Neural cell (in vitro differentiated cells): ENCODE measurements at regions not wholly inside any gene's neighbourhood (a gene's known extent, or its start where the extent isn't known, plus 50 kb on each side); places are given as distances from the start of the nearest gene placed in this dataset.

Experiments used
- H2AFZ ChIP-seq: fragments of 200-600, 300-800 bp; sonication (generic), shearing (Covaris generic); 2 replicates; pipeline ENCODE4 v1.6.0; 2014; ENCODE audit warnings: low read depth, mild to moderate bottlenecking, antibody characterized with exemption, low read length, moderate library complexity
- H3F3A ChIP-seq: fragments of 200-600 bp; shearing (Covaris generic); 2 replicates; pipeline ENCODE4 v1.6.1; 2016; ENCODE audit warnings: mild to moderate bottlenecking, moderate library complexity, mixed read lengths, antibody characterized with exemption, low read length; ENCODE audit not compliant: insufficient read depth, poor library complexity, severe bottlenecking
- H3K27ac ChIP-seq: fragments of 200-600, 300-800 bp; sonication (generic), shearing (Covaris generic); 2 replicates; pipeline ENCODE4 v1.5.1; 2014; ENCODE audit warnings: mild to moderate bottlenecking, low read length, moderate library complexity
- H3K27me3 ChIP-seq: fragments of 300-800, 200-600 bp; sonication (generic), shearing (Covaris generic); 2 replicates; pipeline ENCODE4 v1.6.0; 2014; ENCODE audit warnings: mild to moderate bottlenecking, low read depth, low read length, moderate library complexity; ENCODE audit not compliant: insufficient read depth
- H3K36me3 ChIP-seq: fragments of 300-800, 200-600 bp; sonication (generic), shearing (Covaris generic); 2 replicates; pipeline ENCODE4 v1.5.1; 2014; ENCODE audit warnings: mild to moderate bottlenecking, antibody characterized with exemption, low read length, moderate library complexity; ENCODE audit not compliant: insufficient read depth
- H3K4me2 ChIP-seq: fragments of 300-800, 200-600 bp; sonication (generic), shearing (Covaris generic); 2 replicates; pipeline ENCODE4 v1.6.0; 2014; ENCODE audit warnings: mild to moderate bottlenecking, low read length
- H3K4me3 ChIP-seq: fragments of 300-800, 200-600 bp; sonication (generic), shearing (Covaris generic); 2 replicates; pipeline ENCODE4 v1.5.1; 2014; ENCODE audit warnings: mild to moderate bottlenecking, low read length, moderate library complexity
- H3K79me2 ChIP-seq: fragments of 200-600 bp; shearing (Covaris generic); replicated peaks from 2 replicates; pipeline ENCODE4 v1.6.0; 2014; ENCODE audit warnings: mild to moderate bottlenecking, low read length, moderate library complexity; ENCODE audit not compliant: insufficient read depth
- H3K9ac ChIP-seq: fragments of 300-800, 200-600 bp; sonication (generic), shearing (Covaris generic); 2 replicates; pipeline ENCODE4 v1.6.1; 2016; ENCODE audit warnings: mild to moderate bottlenecking, low read length, mixed read lengths
- H3K9me2 ChIP-seq: fragments of 200-600 bp; shearing (Covaris generic); 2 replicates; pipeline ENCODE4 v1.6.1; 2016; ENCODE audit warnings: mild to moderate bottlenecking, low read length, mixed read lengths; ENCODE audit not compliant: insufficient read depth
- H3K9me3 ChIP-seq: fragments of 200-600, 300-800 bp; sonication (generic), shearing (Covaris generic); 2 replicates; pipeline ENCODE4 v1.6.1; 2016; ENCODE audit warnings: mild to moderate bottlenecking, mixed run types, low read length, moderate library complexity, mixed read lengths
- H4K20me1 ChIP-seq: fragments of 200-600 bp; shearing (Covaris generic); 2 replicates; pipeline ENCODE4 v1.6.1; 2016; ENCODE audit warnings: mild to moderate bottlenecking, mixed run types; ENCODE audit not compliant: insufficient read depth
- CTCF ChIP-seq: fragments of 450-650 bp; IDR thresholded peaks from 2 replicates; pipeline ENCODE4 v1.5.1; 2014; ENCODE audit warnings: antibody characterized with exemption, mild to moderate bottlenecking, moderate library complexity; ENCODE audit not compliant: poor library complexity, severe bottlenecking
- EP300 ChIP-seq: fragments of 450-650 bp; conservative IDR thresholded peaks from 2 replicates; pipeline ENCODE4 v1.6.1; 2014; ENCODE audit warnings: antibody characterized with exemption, mild to moderate bottlenecking, moderate library complexity; ENCODE audit not compliant: poor library complexity, severe bottlenecking
- EZH2 ChIP-seq: fragments of 200-600, 300-800 bp; shearing (Covaris generic), sonication (generic); IDR thresholded peaks from 2 replicates; pipeline ENCODE4 v1.6.1; 2014; ENCODE audit warnings: antibody characterized with exemption, low read length, borderline replicate concordance, mild to moderate bottlenecking; ENCODE audit not compliant: insufficient read depth, poor library complexity, severe bottlenecking
- MXI1 ChIP-seq: fragments of 450-650 bp; conservative IDR thresholded peaks from 2 replicates; pipeline ENCODE4 v1.6.1; 2014; ENCODE audit warnings: antibody characterized with exemption, mild to moderate bottlenecking; ENCODE audit not compliant: poor library complexity, severe bottlenecking
- POLR2AphosphoS5 ChIP-seq: IDR thresholded peaks from 2 replicates; pipeline ENCODE4 v1.6.1; 2012
- RAD21 ChIP-seq: fragments of 450-650 bp; conservative IDR thresholded peaks from 2 replicates; pipeline ENCODE4 v1.6.1; 2014; ENCODE audit warnings: antibody characterized with exemption, mild to moderate bottlenecking, moderate library complexity
- REST ChIP-seq: IDR thresholded peaks from 2 replicates; pipeline ENCODE4 v1.6.1; 2012; ENCODE audit warnings: borderline replicate concordance
- SMC3 ChIP-seq: fragments of 450-650 bp; conservative IDR thresholded peaks from 2 replicates; pipeline ENCODE4 v1.6.1; 2014; ENCODE audit warnings: antibody characterized with exemption, mild to moderate bottlenecking, moderate library complexity; ENCODE audit not compliant: poor library complexity
- TAF1 ChIP-seq: IDR thresholded peaks from 2 replicates; pipeline ENCODE4 v1.6.1; 2012; ENCODE audit warnings: low read depth

GRCh38 chr10:43782814-43783213 is 134.1 kb upstream of the ZNF32 start:
- Histone ChIP-seq H4K20me1 (no peaks in the 10 kb centered on the region), H3F3A (no peaks in the 10 kb centered on the region), H3K9ac (no peak overlapping the region), H3K79me2 (no peaks in the 10 kb centered on the region), H3K4me2 (no peak overlapping the region), H3K27me3 (no peaks in the 10 kb centered on the region), H3K9me2 (no peaks in the 10 kb centered on the region), H3K36me3 (no peaks in the 10 kb centered on the region), H2AFZ (no peak overlapping the region), H3K9me3 (no peaks in the 10 kb centered on the region), H3K4me3 (no peak overlapping the region), H3K27ac (no peak overlapping the region)
- TF ChIP-seq REST, result no peak
- TF ChIP-seq POLR2AphosphoS5, result no peak
- no peak for TF ChIP-seq CTCF
- TF ChIP-seq EZH2, result no peak
- TF ChIP-seq TAF1, result no peak
- TF ChIP-seq RAD21, result no peak
- TF ChIP-seq SMC3, result no peak
- TF ChIP-seq EP300, result no peak
- no peak for TF ChIP-seq MXI1

GRCh38 chr10:43781480-43782361 is 133.0 kb upstream of the ZNF32 start:
- Histone ChIP-seq H3K9me3 (no peaks in the 10 kb centered on the region), H3K27me3 (no peaks in the 10 kb centered on the region), H4K20me1 (no peaks in the 10 kb centered on the region), H3K4me3 (no peak overlapping the region), H3K9ac (no peak overlapping the region), H3F3A (no peaks in the 10 kb centered on the region), H2AFZ (no peak overlapping the region), H3K4me2 (no peak overlapping the region), H3K9me2 (no peaks in the 10 kb centered on the region), H3K36me3 (no peaks in the 10 kb centered on the region), H3K27ac (no peak overlapping the region), H3K79me2 (no peaks in the 10 kb centered on the region)
- TF ChIP-seq POLR2AphosphoS5, result no peak
- no peak for TF ChIP-seq REST
- no peak for TF ChIP-seq MXI1
- no peak for TF ChIP-seq RAD21
- TF ChIP-seq TAF1, result no peak
- TF ChIP-seq EZH2, result no peak
- no peak for TF ChIP-seq SMC3
- TF ChIP-seq CTCF, result no peak
